Endothelial cell of umbilical vein (primary cell): ENCODE measurements at regions not wholly inside any gene's neighbourhood (a gene's known extent, or its start where the extent isn't known, plus 50 kb on each side); places are given as distances from the start of the nearest gene placed in this dataset.

Source experiments
- BruUV-seq: library from RNA; stranded (reverse); fragments of 400-500 nt; replicated peaks from 2 replicates; lab custom pipeline; 2021; lab: Mats Ljungman, UMichigan
- CTCF ChIA-PET: fragments of 300-600, 350-600 bp; sonication (Branson Sonifier 250); formaldehyde crosslinking; loops from one replicate; lab custom pipeline; 2021; ENCODE audit warnings: antibody characterized with exemption, inconsistent platforms; lab: Charles Lee
- POLR2A ChIA-PET: fragments of 300-600, 350-600 bp; sonication (Branson Sonifier 250); formaldehyde crosslinking; loops from one replicate; lab custom pipeline; 2021; ENCODE audit warnings: antibody characterized with exemption, inconsistent platforms; lab: Charles Lee
- DNase-seq: peaks from one replicate; pipeline ENCODE4 v3.0.0-alpha.2; 2011; ENCODE audit warnings: low read depth, low spot score
- FAIRE-seq: peaks from 2 replicates; lab custom pipeline; 2011; peaks lifted over from hg19 to GRCh38; lab: Jason Lieb, UNC
- H2AFZ ChIP-seq: 2 replicates; pipeline ENCODE4 v1.6.0; 2012; ENCODE audit warnings: low read depth, low read length, control low read depth, inconsistent platforms
- H3K27ac ChIP-seq: 2 replicates; pipeline ENCODE4 v1.5.1; 2011; ENCODE audit warnings: low read depth, mild to moderate bottlenecking, control low read depth, low read length, moderate library complexity; ENCODE audit not compliant: insufficient read depth
- H3K27me3 ChIP-seq, 2 experiments: 2 replicates each; pipeline versions ENCODE4 v1.6.0 to v1.6.1; 2011; ENCODE audit warnings: low read length in 2 of 2, mixed read lengths in 1 of 2; ENCODE audit not compliant: control insufficient read depth in 2 of 2, insufficient read depth in 2 of 2
- H3K36me3 ChIP-seq, 2 experiments: 2 replicates in 1 of 2; 3 replicates in 1 of 2; pipeline ENCODE4 v1.5.1; 2011; ENCODE audit warnings: low read length in 2 of 2, mild to moderate bottlenecking in 1 of 2, moderate library complexity in 1 of 2; ENCODE audit not compliant: control insufficient read depth in 2 of 2, insufficient read depth in 2 of 2; ENCODE audit errors: extremely low read depth in 1 of 2
- H3K4me1 ChIP-seq: 3 replicates; pipeline ENCODE4 v1.5.1; 2011; ENCODE audit warnings: mild to moderate bottlenecking, low read length; ENCODE audit not compliant: control insufficient read depth, insufficient read depth; ENCODE audit errors: extremely low read depth
- H3K4me2 ChIP-seq: 2 replicates; pipeline ENCODE4 v1.6.1; 2011; ENCODE audit warnings: low read length, control low read depth, mixed read lengths; ENCODE audit not compliant: insufficient read depth
- H3K4me3 ChIP-seq, 3 experiments: fragments of 200-600 bp in 1 of 3; sonication (generic), shearing (Covaris generic) in 1 of 3; replicated peaks in 1 of 3; 2 replicates each; pipeline ENCODE4 v1.5.1; 2011 to 2016; ENCODE audit warnings: control low read depth in 3 of 3, low read length in 3 of 3, mild to moderate bottlenecking in 2 of 3, inconsistent platforms in 1 of 3, low read depth in 1 of 3, moderate library complexity in 1 of 3; ENCODE audit not compliant: insufficient read depth in 1 of 3
- H3K79me2 ChIP-seq: 2 replicates; pipeline ENCODE4 v1.6.0; 2012; ENCODE audit warnings: low read length, inconsistent platforms; ENCODE audit not compliant: control insufficient read depth, insufficient read depth
- H3K9ac ChIP-seq: replicated peaks from 2 replicates; pipeline ENCODE3; 2011; ENCODE audit warnings: low read length, control low read depth; ENCODE audit not compliant: insufficient read depth; ENCODE audit errors: extremely low read depth
- H3K9me1 ChIP-seq: replicated peaks from 3 replicates; pipeline ENCODE4 v1.6.0; 2011; ENCODE audit warnings: mild to moderate bottlenecking, low read length; ENCODE audit not compliant: control insufficient read depth, insufficient read depth; ENCODE audit errors: extremely low read depth
- H3K9me3 ChIP-seq: replicated peaks from 2 replicates; pipeline ENCODE4 v1.5.1; 2012; ENCODE audit warnings: low read length, inconsistent platforms; ENCODE audit not compliant: control insufficient read depth, insufficient read depth
- H4K20me1 ChIP-seq: replicated peaks from 2 replicates; pipeline ENCODE3; 2011; ENCODE audit warnings: mild to moderate bottlenecking, low read length; ENCODE audit not compliant: control insufficient read depth, insufficient read depth; ENCODE audit errors: extremely low read depth
- EZH2 ChIP-seq: IDR thresholded peaks from 2 replicates; pipeline ENCODE4 v1.6.1; 2012; ENCODE audit warnings: borderline replicate concordance, low read depth, mild to moderate bottlenecking, moderate library complexity, low read length, inconsistent platforms; ENCODE audit not compliant: severe bottlenecking
- FOS ChIP-seq: IDR thresholded peaks from 2 replicates; pipeline ENCODE4 v1.6.1; 2011; ENCODE audit warnings: mild to moderate bottlenecking, low read length, moderate library complexity, borderline replicate concordance; ENCODE audit not compliant: insufficient read depth
- GATA2 ChIP-seq: IDR thresholded peaks from 2 replicates; pipeline ENCODE4 v1.7.0; 2011; ENCODE audit warnings: low read depth, mild to moderate bottlenecking, moderate library complexity, mixed read lengths, low read length; ENCODE audit not compliant: insufficient read length, insufficient read depth
- JUN ChIP-seq: IDR thresholded peaks from 2 replicates; pipeline ENCODE4 v1.6.1; 2011; ENCODE audit warnings: borderline replicate concordance, low read depth; ENCODE audit not compliant: insufficient read length, insufficient read depth
- MAX ChIP-seq: IDR thresholded peaks from 2 replicates; pipeline ENCODE4 v1.6.1; 2011; ENCODE audit not compliant: insufficient read depth, insufficient read length
- MYC ChIP-seq: IDR thresholded peaks from one replicate; pipeline ENCODE4 v1.6.1; 2011; ENCODE audit warnings: mild to moderate bottlenecking, low read depth, low read length
- POLR2A ChIP-seq: IDR thresholded peaks from 2 replicates; pipeline ENCODE4 v1.6.1; 2012; ENCODE audit warnings: low read depth, mild to moderate bottlenecking, control low read depth, low read length
- POLR2AphosphoS5 ChIP-seq: IDR thresholded peaks from 2 replicates; pipeline ENCODE4 v1.6.1; 2012; ENCODE audit warnings: low read depth, mild to moderate bottlenecking, control low read depth, low read length, moderate library complexity; ENCODE audit not compliant: insufficient read depth
- dilution Hi-C: fragments of 300-500 bp; cut with MboI; formaldehyde crosslinking; loops from one replicate; pipeline ENCODE4 v1.15.0; 2019; ENCODE audit warnings: low sequenced_read_pairs; ENCODE audit not compliant: extremely low pct_ligation_motif_present
- intact Hi-C: fragments of 100-400 bp; cut with micrococcal nuclease; formaldehyde crosslinking; loops from one replicate; pipeline ENCODE4 v1.10.0; 2022
- TF ChIP-seq, protein P1 (sequence below), 2 donors: IDR thresholded peaks; 1 replicate in 1 of 2; 2 replicates in 1 of 2; pipeline ENCODE4 v1.5.1; 2011; ENCODE audit warnings: low read length in 2 of 2, mild to moderate bottlenecking in 2 of 2, moderate library complexity in 2 of 2, control low read depth in 1 of 2, inconsistent platforms in 1 of 2, low read depth in 1 of 2; ENCODE audit not compliant: insufficient read depth in 1 of 2; ENCODE audit errors: extremely low read depth in 1 of 2

DNA sequence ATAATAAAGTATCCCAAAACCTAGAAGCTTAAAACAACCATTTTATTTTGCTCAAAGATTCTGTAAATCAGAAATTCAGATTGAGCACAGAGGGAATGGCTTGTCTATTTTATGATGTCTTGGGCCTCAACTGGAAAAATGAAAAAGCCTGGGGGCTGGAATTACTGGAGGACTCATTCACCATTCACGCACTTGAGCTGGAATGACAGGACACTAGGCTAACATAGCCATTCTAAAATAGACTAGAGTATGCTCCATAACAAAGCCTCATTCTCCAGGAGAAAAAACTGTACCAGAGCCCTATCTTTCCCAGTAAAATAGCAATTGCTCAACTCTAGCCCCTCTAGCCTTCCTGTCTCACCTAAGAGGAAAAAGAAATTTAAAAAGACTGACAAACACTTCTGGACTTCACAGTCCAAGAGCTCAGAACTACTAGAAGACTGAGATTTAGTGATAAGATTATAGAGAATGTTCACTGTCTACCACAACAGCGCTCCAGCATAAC lies 145.4 kb upstream of the BTBD3 start:
- Histone ChIP-seq H3K9me3 (no peaks in the 10 kb centered on the region), H3K27me3 (no peaks in the 10 kb centered on the region), H3K9me1 (no peaks in the 10 kb centered on the region), H3K79me2 (no peaks in the 10 kb centered on the region), H3K4me3 (no peak overlapping the region), H3K4me2 (no peak overlapping the region), H3K27ac (no peak overlapping the region), H3K4me1 (peaks cover 5% of the 10 kb centered on the region), H3K36me3 (no peaks in the 10 kb centered on the region), H4K20me1 (no peaks in the 10 kb centered on the region), H3K9ac (no peak overlapping the region), H2AFZ (no peak overlapping the region)
- TF ChIP-seq FOS = no peak
- TF ChIP-seq MYC = no peak
- no peak for TF ChIP-seq EZH2
- TF ChIP-seq POLR2A = no peak
- no peak for TF ChIP-seq JUN
- TF ChIP-seq POLR2AphosphoS5 = no peak
- TF ChIP-seq MAX = no peak
- TF ChIP-seq, protein P1, sequence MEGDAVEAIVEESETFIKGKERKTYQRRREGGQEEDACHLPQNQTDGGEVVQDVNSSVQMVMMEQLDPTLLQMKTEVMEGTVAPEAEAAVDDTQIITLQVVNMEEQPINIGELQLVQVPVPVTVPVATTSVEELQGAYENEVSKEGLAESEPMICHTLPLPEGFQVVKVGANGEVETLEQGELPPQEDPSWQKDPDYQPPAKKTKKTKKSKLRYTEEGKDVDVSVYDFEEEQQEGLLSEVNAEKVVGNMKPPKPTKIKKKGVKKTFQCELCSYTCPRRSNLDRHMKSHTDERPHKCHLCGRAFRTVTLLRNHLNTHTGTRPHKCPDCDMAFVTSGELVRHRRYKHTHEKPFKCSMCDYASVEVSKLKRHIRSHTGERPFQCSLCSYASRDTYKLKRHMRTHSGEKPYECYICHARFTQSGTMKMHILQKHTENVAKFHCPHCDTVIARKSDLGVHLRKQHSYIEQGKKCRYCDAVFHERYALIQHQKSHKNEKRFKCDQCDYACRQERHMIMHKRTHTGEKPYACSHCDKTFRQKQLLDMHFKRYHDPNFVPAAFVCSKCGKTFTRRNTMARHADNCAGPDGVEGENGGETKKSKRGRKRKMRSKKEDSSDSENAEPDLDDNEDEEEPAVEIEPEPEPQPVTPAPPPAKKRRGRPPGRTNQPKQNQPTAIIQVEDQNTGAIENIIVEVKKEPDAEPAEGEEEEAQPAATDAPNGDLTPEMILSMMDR (IDR thresholded peaks at IDR 0.05; ENCODE audit: extremely low read depth in 1 of 2, insufficient read depth in 1 of 2, low read depth in 1 of 2, low read length in 2 of 2) = no peak
- no peak for TF ChIP-seq GATA2
- ChIA-PET CTCF (no interaction called here), POLR2A (no interaction called here)
- intact Hi-C loops = no loop called here
- DNase-seq (no peak), FAIRE-seq (no peak)
- dilution Hi-C loops = no loop called here
- BruUV-seq = no TSS peak
